PC-3 (cell line): ENCODE measurements at regions not wholly inside any gene's neighbourhood (a gene's known extent, or its start where the extent isn't known, plus 50 kb on each side); places are given as distances from the start of the nearest gene placed in this dataset.

ENCODE experiments used
- ATAC-seq: fragments of 200-7000 bp; cut with Tn5 transposase; 2 replicates; pipeline ENCODE4 v1.9.1; 2020; ENCODE audit warnings: mild to moderate bottlenecking, moderate library complexity
- BruUV-seq: library from RNA; stranded (reverse); fragments of 400-500 nt; replicated peaks from 2 replicates; lab custom pipeline; 2021; lab: Mats Ljungman, UMichigan
- CTCF ChIA-PET: fragments of 300-600 bp; sonication (Branson Sonifier 250); formaldehyde crosslinking; loops from one replicate; lab custom pipeline; 2022; ENCODE audit warnings: antibody characterized with exemption; lab: Charles Lee
- POLR2A ChIA-PET: fragments of 300-600 bp; sonication (Branson Sonifier 250); formaldehyde crosslinking; loops from one replicate; lab custom pipeline; 2022; ENCODE audit warnings: antibody characterized with exemption; ENCODE audit not compliant: unreplicated experiment; lab: Charles Lee
- DNase-seq: peaks from one replicate; pipeline ENCODE4 v3.0.0-alpha.2; 2015
- H2AFZ ChIP-seq: fragments of 300-600 bp; sonication (generic); 2 replicates; pipeline ENCODE4 v1.6.0; 2016; ENCODE audit warnings: antibody characterized with exemption, low read length
- H3F3A ChIP-seq: fragments of 300-600 bp; sonication (generic); one replicate; pipeline ENCODE4 v1.6.0; 2017; ENCODE audit warnings: antibody characterized with exemption, low read length, control low read depth, mild to moderate bottlenecking; ENCODE audit not compliant: unreplicated experiment
- H3K27ac ChIP-seq: fragments of 300-600 bp; sonication (generic); 2 replicates; pipeline ENCODE4 v1.5.1; 2016; ENCODE audit warnings: mild to moderate bottlenecking, low read length
- H3K27me3 ChIP-seq: fragments of 300-600 bp; sonication (generic); 2 replicates; pipeline ENCODE4 v1.6.1; 2016; ENCODE audit warnings: low read length, mixed read lengths
- H3K36me3 ChIP-seq: fragments of 300-600 bp; sonication (generic); 2 replicates; pipeline ENCODE4 v1.6.1; 2016; ENCODE audit warnings: low read depth, mixed run types, low read length, mixed read lengths
- H3K4me1 ChIP-seq: fragments of 300-600 bp; sonication (generic); 2 replicates; pipeline ENCODE4 v1.5.1; 2016; ENCODE audit warnings: low read length; ENCODE audit not compliant: insufficient read depth
- H3K4me2 ChIP-seq: fragments of 300-600 bp; sonication (generic); 2 replicates; pipeline ENCODE4 v1.6.0; 2016; ENCODE audit warnings: low read length
- H3K4me3 ChIP-seq: fragments of 300-600 bp; sonication (generic); 2 replicates; pipeline ENCODE4 v1.5.1; 2016; ENCODE audit warnings: mild to moderate bottlenecking, low read length, mixed read lengths
- H3K79me2 ChIP-seq: fragments of 300-600 bp; sonication (generic); 2 replicates; pipeline ENCODE4 v1.6.1; 2017; ENCODE audit warnings: low read length, mixed read lengths
- H3K9ac ChIP-seq: fragments of 300-600 bp; sonication (generic); 2 replicates; pipeline ENCODE4 v1.6.0; 2016; ENCODE audit warnings: mild to moderate bottlenecking, low read length
- H3K9me2 ChIP-seq: fragments of 300-600 bp; sonication (generic); replicated peaks from 2 replicates; pipeline ENCODE4 v1.6.1; 2016; ENCODE audit warnings: mixed run types, low read length, mixed read lengths
- H3K9me3 ChIP-seq: fragments of 300-600 bp; sonication (generic); 2 replicates; pipeline ENCODE4 v1.6.1; 2016; ENCODE audit warnings: low read length, mixed read lengths
- H4K20me1 ChIP-seq: fragments of 300-600 bp; sonication (generic); 2 replicates; pipeline ENCODE4 v1.6.1; 2016; ENCODE audit warnings: low read length, mixed read lengths
- CTCF ChIP-seq: fragments of 300-600 bp; sonication (generic); conservative IDR thresholded peaks from 2 replicates; pipeline ENCODE4 v1.5.1; 2017; ENCODE audit warnings: antibody characterized with exemption, low read depth, mild to moderate bottlenecking, low read length
- EZH2 ChIP-seq: fragments of 300-600 bp; sonication (generic); IDR thresholded peaks from one replicate; pipeline ENCODE4 v1.6.1; 2017; ENCODE audit warnings: antibody characterized with exemption, mild to moderate bottlenecking, low read length; ENCODE audit not compliant: unreplicated experiment
- EZH2phosphoT487 ChIP-seq: fragments of 300-600 bp; sonication (generic); IDR thresholded peaks from 2 replicates; pipeline ENCODE4 v1.6.1; 2018; ENCODE audit warnings: mild to moderate bottlenecking, antibody characterized with exemption, low read length, borderline replicate concordance
- intact Hi-C: fragments of 100-400 bp; cut with micrococcal nuclease; formaldehyde crosslinking; loops from 2 replicates; pipeline ENCODE4 v1.9.0; 2023

GRCh38 chr2:52821631-52822030 is 946.0 kb upstream of the CHAC2 start:
- Histone ChIP-seq H3K9me2 (no peaks in the 10 kb centered on the region), H3K9me3 (no peaks in the 10 kb centered on the region), H3K4me3 (no peak overlapping the region), H4K20me1 (no peaks in the 10 kb centered on the region), H3K36me3 (no peaks in the 10 kb centered on the region), H3K9ac (no peak overlapping the region), H2AFZ (no peak overlapping the region), H3F3A (no peaks in the 10 kb centered on the region), H3K4me1 (no peaks in the 10 kb centered on the region), H3K79me2 (no peaks in the 10 kb centered on the region), H3K4me2 (no peak overlapping the region), H3K27me3 (no peaks in the 10 kb centered on the region), H3K27ac (no peak overlapping the region)
- DNase-seq (peak; percentile 19), ATAC-seq (peak; percentile 51; the same call in 1 of the 2 replicates)
- BruUV-seq = no TSS peak
- ChIA-PET POLR2A (no interaction called here), CTCF (no interaction called here)
- TF ChIP-seq EZH2 (no peak), CTCF (peak; percentile 52)
- intact Hi-C loops = no loop called here

- intact Hi-C loops = no loop called here
- POLR2A ChIA-PET = no interaction called here
- no peak overlapping the region for H3K4me2 ChIP-seq
Observed at GRCh38 chr2:52818958-52819357, 948.6 kb upstream of the CHAC2 start.

GRCh38 chr2:52810460-52810859 is 957.1 kb upstream of the CHAC2 start:
- CTCF ChIA-PET = interaction anchor here (0.6 to 1.3 kb wide), 8 partner anchors 108 to 442 kb away, joined by 3 to 6 read pairs (median 4); no protein-coding TSS in a partner anchor
- H3K4me2 ChIP-seq = no peak overlapping the region
- no peaks in the 10 kb centered on the region for H3F3A ChIP-seq
- intact Hi-C loops = loop anchor here (1.0 to 2.0 kb wide), 5 partner anchors 66 to 632 kb away; no protein-coding TSS in a partner anchor
- peak overlapping the region; percentile 27; the same call in 1 of the 2 replicates for H2AFZ ChIP-seq
- no peaks in the 10 kb centered on the region for H3K27me3 ChIP-seq
- no peak overlapping the region for H3K4me3 ChIP-seq
- POLR2A ChIA-PET = no interaction called here
- no peaks in the 10 kb centered on the region for H3K9me2 ChIP-seq
- TF ChIP-seq EZH2 (no peak), CTCF (peak; percentile 82), EZH2phosphoT487 (no peak)
- no peak overlapping the region for H3K9ac ChIP-seq
- no peaks in the 10 kb centered on the region for H3K79me2 ChIP-seq
- no peaks in the 10 kb centered on the region for H3K36me3 ChIP-seq
- H4K20me1 ChIP-seq = no peaks in the 10 kb centered on the region
- BruUV-seq = no TSS peak
- no peak overlapping the region for H3K27ac ChIP-seq
- ATAC-seq = peak; percentile 97
- no peaks in the 10 kb centered on the region for H3K4me1 ChIP-seq
- no peaks in the 10 kb centered on the region for H3K9me3 ChIP-seq
- DNase-seq = peak; percentile 69

More at GRCh38 chr2:52818958-52819357, 948.6 kb upstream of the CHAC2 start:
- no peaks in the 10 kb centered on the region for H3K4me1 ChIP-seq
- ATAC-seq (no peak), DNase-seq (no peak)
- no peak overlapping the region for H2AFZ ChIP-seq
- no peak overlapping the region for H3K27ac ChIP-seq
- H3K27me3 ChIP-seq = no peaks in the 10 kb centered on the region
- H3K9me3 ChIP-seq = no peaks in the 10 kb centered on the region
- no peaks in the 10 kb centered on the region for H4K20me1 ChIP-seq
- no peaks in the 10 kb centered on the region for H3K79me2 ChIP-seq
- BruUV-seq = no TSS peak
- no peak overlapping the region for H3K4me3 ChIP-seq
- H3K9me2 ChIP-seq = no peaks in the 10 kb centered on the region
- CTCF ChIA-PET = no interaction called here
- H3K36me3 ChIP-seq = no peaks in the 10 kb centered on the region
- no peak overlapping the region for H3K9ac ChIP-seq
- H3F3A ChIP-seq = no peaks in the 10 kb centered on the region
- TF ChIP-seq CTCF (no peak), EZH2phosphoT487 (no peak), EZH2 (no peak)
